ENCODE measurements at regions not wholly inside any gene's neighbourhood (a gene's known extent, or its start where the extent isn't known, plus 50 kb on each side); places are given as distances from the start of the nearest gene placed in this dataset.

- 0 out of 2 replicates have a peak, but pooled peaks have one; percentile 15 for TF ChIP-seq KDM2A (CRISPR knock-in tag; IDR thresholded peaks at IDR 0.05; ENCODE audit: borderline replicate concordance, low read depth)
- no peak for TF ChIP-seq ZNF704 (CRISPR knock-in tag; IDR thresholded peaks at IDR 0.05; ENCODE audit: borderline replicate concordance)
- TF ChIP-seq ZNF251 (CRISPR knock-in tag; IDR thresholded peaks at IDR 0.05): no peak
- no peak for TF ChIP-seq SOX6 (IDR thresholded peaks at IDR 0.05)
- no peak for TF ChIP-seq SOX6 (CRISPR knock-in tag; IDR thresholded peaks at IDR 0.05)
- TF ChIP-seq ZNF484 (CRISPR knock-in tag; IDR thresholded peaks at IDR 0.05; ENCODE audit: borderline replicate concordance, low read depth): no peak
These were observed 80.8 kb downstream of the ZNF467 start (continued) for GRCh38 chr7:149692557-149692982.

- Histone ChIP-seq H3K79me2 (ENCODE audit: insufficient read depth, low read length) (no peaks in the 10 kb centered on the region), H4K20me1 (ENCODE audit: insufficient read depth, low read length) (peaks cover 3% of the 10 kb centered on the region; the same call in 1 of the 2 replicates), H2AFZ (ENCODE audit: low read length) (peak overlapping the region; percentile 5), H3K4me1 (ENCODE audit: insufficient read depth, low read length) (peaks cover 16% of the 10 kb centered on the region), H3K9me3 (ENCODE audit: low read length) (no peaks in the 10 kb centered on the region), H3K9ac (ENCODE audit: insufficient read depth, low read depth, low read length) (no peak overlapping the region), H3K4me2 (ENCODE audit: low read depth, low read length) (peak overlapping the region; percentile 93), H3K27me3 (ENCODE audit: control insufficient read depth in 1 of 2, insufficient read depth in 2 of 2, low read length in 2 of 2) (no peaks in the 10 kb centered on the region; a peak in 1 of 5 replicates), H3K36me3 (replicated peaks in 1 of 2; ENCODE audit: control insufficient read depth in 1 of 2, insufficient read depth in 2 of 2, low read length in 2 of 2) (no peaks in the 10 kb centered on the region), H3K27ac (ENCODE audit: extremely low read length, insufficient read depth, low read length) (no peak overlapping the region), H3K4me3 (replicated peaks in 1 of 3; ENCODE audit: insufficient read depth in 1 of 3, low read depth in 2 of 3, low read length in 3 of 3) (peak overlapping the region; percentile 56 to 74 (median 66); a peak in 5 of 6 replicates)
- peak; percentile 52; the same call in 1 of the 2 replicates for TF ChIP-seq CHD4 (IDR thresholded peaks at IDR 0.05; ENCODE audit: borderline replicate concordance, low read length)
- TF ChIP-seq ZNF432 (CRISPR knock-in tag; IDR thresholded peaks at IDR 0.05; ENCODE audit: borderline replicate concordance): no peak
- ATAC-seq: no peak
- intact Hi-C loops (cut with micrococcal nuclease; ENCODE audit: unreplicated experiment) (loop anchor here (10.0 kb wide), 1 partner anchor 67 kb away; no protein-coding TSS in a partner anchor), in situ Hi-C loops (cut with HindIII; ENCODE audit: extremely low pct_ligation_motif_present, low pct_unique_long_range_greater_than_20kb) (no loop called here)
- POLR2A ChIA-PET: no interaction called here
- no TSS peak for BruUV-seq (replicated peaks)
- WGBS (ENCODE audit: low lambda C conversion rate): 40% methylated on average over 9 of the region's 9 CpGs
- FAIRE-seq: no peak
- CTCF ChIA-PET (ENCODE audit: low intra/inter-chr PET ratio, low total read pairs): no interaction called here
- no peak for DNase-seq (ENCODE audit: low spot score)
These were observed 81.3 kb downstream of the ZNF467 start for GRCh38 chr7:149692056-149692455.

Measured in HepG2 (cell line).